OCI-LY7 (cell line): ENCODE measurements at regions not wholly inside any gene's neighbourhood (a gene's known extent, or its start where the extent isn't known, plus 50 kb on each side); places are given as distances from the start of the nearest gene placed in this dataset.

Source experiments
- BruUV-seq: library from RNA; stranded (reverse); fragments of 400-500 nt; replicated peaks from 2 replicates; lab custom pipeline; 2021; lab: Mats Ljungman, UMichigan
- CTCF ChIA-PET: fragments of 300-600 bp; sonication (Branson Sonifier 250); formaldehyde crosslinking; loops from one replicate; lab custom pipeline; 2022; ENCODE audit warnings: antibody characterized with exemption; ENCODE audit not compliant: unreplicated experiment; lab: Charles Lee
- POLR2A ChIA-PET: fragments of 300-600 bp; sonication (Branson Sonifier 250); formaldehyde crosslinking; loops from one replicate; lab custom pipeline; 2022; ENCODE audit warnings: antibody characterized with exemption; lab: Charles Lee
- DNase-seq: peaks from one replicate; pipeline ENCODE4 v3.0.0-alpha.2; 2015; ENCODE audit warnings: low spot score
- H2AFZ ChIP-seq: fragments of 200-600 bp; sonication (generic), shearing (Covaris generic); 2 replicates; pipeline ENCODE4 v1.6.1; 2014; ENCODE audit warnings: mild to moderate bottlenecking, antibody characterized with exemption, low read length, moderate library complexity
- H3K27ac ChIP-seq: fragments of 200-600 bp; sonication (generic); 2 replicates; pipeline ENCODE4 v1.5.1; 2014; ENCODE audit warnings: mixed run types, low read depth, mild to moderate bottlenecking, moderate library complexity, low read length, inconsistent platforms; ENCODE audit not compliant: poor library complexity, severe bottlenecking
- H3K36me3 ChIP-seq: fragments of 200-600 bp; sonication (generic); 2 replicates; pipeline ENCODE4 v1.6.1; 2014; ENCODE audit warnings: mild to moderate bottlenecking, antibody characterized with exemption, low read length, moderate library complexity, mixed read lengths; ENCODE audit not compliant: insufficient read depth
- H3K4me1 ChIP-seq: fragments of 200-600 bp; sonication (generic); 2 replicates; pipeline ENCODE4 v1.5.1; 2014; ENCODE audit warnings: mild to moderate bottlenecking, low read length; ENCODE audit not compliant: insufficient read depth, poor library complexity, severe bottlenecking
- H3K4me2 ChIP-seq: fragments of 200-600 bp; sonication (generic); 2 replicates; pipeline ENCODE4 v1.6.1; 2014; ENCODE audit warnings: mild to moderate bottlenecking, low read length
- H3K4me3 ChIP-seq: fragments of 200-600 bp; sonication (generic); 2 replicates; pipeline ENCODE4 v1.5.1; 2014; ENCODE audit warnings: mild to moderate bottlenecking, low read depth, low read length; ENCODE audit not compliant: poor library complexity, severe bottlenecking
- H3K79me2 ChIP-seq: fragments of 200-600 bp; sonication (generic); 2 replicates; pipeline ENCODE4 v1.6.1; 2016; ENCODE audit warnings: low read depth, mild to moderate bottlenecking, low read length, moderate library complexity, mixed read lengths; ENCODE audit not compliant: insufficient read depth
- H3K9me2 ChIP-seq: fragments of 200-600 bp; sonication (generic); 2 replicates; pipeline ENCODE4 v1.6.1; 2016; ENCODE audit warnings: mild to moderate bottlenecking, low read length, mixed read lengths; ENCODE audit not compliant: insufficient read depth
- H3K9me3 ChIP-seq: fragments of 200-600 bp; sonication (generic); 2 replicates; pipeline ENCODE4 v1.6.1; 2014; ENCODE audit warnings: mild to moderate bottlenecking, mixed run types, low read length, mixed read lengths
- H4K20me1 ChIP-seq: fragments of 200-600 bp; sonication (generic); 2 replicates; pipeline ENCODE4 v1.6.1; 2014; ENCODE audit warnings: mild to moderate bottlenecking, antibody characterized with exemption, low read length, moderate library complexity, mixed read lengths; ENCODE audit not compliant: insufficient read depth
- CTCF ChIP-seq: fragments of 200-600 bp; sonication (generic); conservative IDR thresholded peaks from 2 replicates; pipeline ENCODE4 v1.5.1; 2014; ENCODE audit warnings: mild to moderate bottlenecking, antibody characterized with exemption, low read length, moderate library complexity, mixed read lengths
- EZH2phosphoT487 ChIP-seq: fragments of 200-600 bp; sonication (generic); IDR thresholded peaks from 2 replicates; pipeline ENCODE4 v1.6.1; 2018; ENCODE audit warnings: low read depth, borderline replicate concordance, mild to moderate bottlenecking, mixed run types, antibody characterized with exemption, low read length, moderate library complexity, mixed read lengths
- intact Hi-C: fragments of 100-400 bp; cut with micrococcal nuclease; formaldehyde crosslinking; loops from one replicate; pipeline ENCODE4 v1.10.0; 2022; ENCODE audit not compliant: unreplicated experiment

GRCh38 chr11:103010891-103011290 is 55.4 kb upstream of the MMP13 start:
- no peak overlapping the region for H3K27ac ChIP-seq
- ChIA-PET CTCF (no interaction called here), POLR2A (no interaction called here)
- H3K36me3 ChIP-seq, result no peaks in the 10 kb centered on the region
- no peaks in the 10 kb centered on the region for H3K9me2 ChIP-seq
- no peaks in the 10 kb centered on the region for H3K9me3 ChIP-seq
- no peak for DNase-seq
- no peak overlapping the region for H3K4me3 ChIP-seq
- TF ChIP-seq EZH2phosphoT487 (no peak), CTCF (no peak)
- H4K20me1 ChIP-seq, result no peaks in the 10 kb centered on the region
- H3K79me2 ChIP-seq, result no peaks in the 10 kb centered on the region
- BruUV-seq, result no TSS peak
- no peak overlapping the region for H3K4me2 ChIP-seq
- H2AFZ ChIP-seq, result no peak overlapping the region
- intact Hi-C loops, result no loop called here
- no peaks in the 10 kb centered on the region for H3K4me1 ChIP-seq

- Histone ChIP-seq H3K27ac (no peak overlapping the region), H4K20me1 (no peaks in the 10 kb centered on the region), H2AFZ (no peak overlapping the region), H3K9me3 (no peaks in the 10 kb centered on the region), H3K4me1 (no peaks in the 10 kb centered on the region), H3K79me2 (no peaks in the 10 kb centered on the region), H3K4me2 (no peak overlapping the region), H3K4me3 (no peak overlapping the region), H3K36me3 (no peaks in the 10 kb centered on the region), H3K9me2 (no peaks in the 10 kb centered on the region)
- DNase-seq, result no peak
- BruUV-seq, result no TSS peak
- TF ChIP-seq EZH2phosphoT487, result no peak
- no peak for TF ChIP-seq CTCF
- intact Hi-C loops, result no loop called here
- ChIA-PET POLR2A (interaction anchor here (1.0 to 1.3 kb wide), 2 partner anchors 13 to 161 kb away, joined by 3 read pairs; no protein-coding TSS in a partner anchor), CTCF (no interaction called here)
These were observed 52.0 kb upstream of the MMP13 start for GRCh38 chr11:103007521-103007920.
